Jurkat, Clone E6-1 (cell line): ENCODE measurements at regions not wholly inside any gene's neighbourhood (a gene's known extent, or its start where the extent isn't known, plus 50 kb on each side); places are given as distances from the start of the nearest gene placed in this dataset.

Source experiments
- DNase-seq: peaks from one replicate; pipeline ENCODE4 v3.0.0-alpha.2; 2011; ENCODE audit warnings: low read depth, low spot score
- H3K4me3 ChIP-seq: 2 replicates; pipeline ENCODE4 v1.5.1; 2011; ENCODE audit warnings: mild to moderate bottlenecking, low read length, control low read depth, moderate library complexity

DNA sequence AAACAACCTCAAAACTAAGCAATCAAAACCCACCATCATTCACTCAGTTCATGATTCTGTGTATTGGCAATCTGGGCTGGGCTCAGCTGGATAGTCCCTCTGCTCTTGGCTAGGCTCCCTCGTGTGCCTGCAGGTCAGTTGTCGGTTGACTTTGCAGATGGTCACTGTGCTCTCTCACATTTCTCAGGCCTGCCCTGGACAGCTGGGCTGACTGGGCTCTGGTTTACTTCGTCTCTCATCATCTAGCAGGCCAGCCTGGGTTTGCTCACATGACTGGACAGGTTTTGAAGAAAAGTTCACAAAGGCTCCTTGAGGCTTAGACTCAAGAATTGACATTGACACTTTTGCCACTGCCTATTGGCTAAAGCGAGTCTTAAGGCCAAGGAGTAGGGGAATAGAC is 105.0 kb upstream of the CTNNB1 start:
- no peak overlapping the region for H3K4me3 ChIP-seq
- DNase-seq: no peak

DNA sequence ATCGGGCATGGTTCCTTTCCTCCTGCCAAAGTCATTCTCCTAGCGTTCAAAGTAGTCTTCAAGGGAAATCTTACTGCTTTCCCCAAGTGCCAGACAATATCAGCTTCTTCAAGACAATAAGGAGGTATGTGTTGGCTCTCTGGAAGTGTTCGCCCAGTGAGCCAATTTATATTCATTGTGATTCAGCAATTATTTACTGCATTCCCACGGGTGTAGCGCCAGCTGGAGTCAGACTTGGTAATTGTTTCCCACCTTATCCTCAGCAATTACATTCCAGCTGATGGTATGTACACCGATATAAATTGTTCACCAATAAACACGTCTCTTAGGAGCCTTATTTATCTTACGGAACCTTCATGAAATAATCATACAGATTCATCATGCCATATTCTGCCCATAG is 103.6 kb upstream of the CTNNB1 start:
- DNase-seq: no peak

DNA sequence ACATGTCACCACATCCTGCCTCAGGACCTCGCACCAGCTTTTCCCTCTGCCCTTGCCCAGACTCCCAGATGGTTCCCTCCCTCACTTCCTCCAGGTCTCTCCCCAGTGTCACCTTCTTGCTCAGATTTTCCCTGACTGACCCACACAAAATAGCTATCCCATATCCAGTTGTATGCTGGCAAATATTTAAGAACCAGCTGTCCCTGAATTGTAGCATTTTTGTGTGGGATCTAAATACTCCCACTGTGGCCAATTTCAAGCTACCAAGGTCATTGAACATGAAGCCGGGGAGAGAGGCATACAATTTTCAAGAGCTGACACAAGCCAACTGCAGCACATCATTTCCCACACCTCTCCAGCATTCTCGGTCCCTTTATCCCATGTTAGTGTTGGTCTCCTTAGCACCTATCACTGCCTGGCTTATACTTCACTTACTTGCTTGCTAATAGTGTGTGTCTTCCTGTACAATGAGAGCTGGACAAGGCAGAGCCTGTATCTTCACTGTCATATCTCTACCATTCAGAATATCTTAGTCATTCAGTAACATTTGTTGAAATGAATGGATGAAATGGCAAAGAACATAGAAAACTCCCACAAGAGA is 101.3 kb upstream of the CTNNB1 start:
- no peak for DNase-seq
- no peak overlapping the region for H3K4me3 ChIP-seq

More for the DNA sequence above, 103.6 kb upstream of the CTNNB1 start:
- H3K4me3 ChIP-seq: no peak overlapping the region

DNA sequence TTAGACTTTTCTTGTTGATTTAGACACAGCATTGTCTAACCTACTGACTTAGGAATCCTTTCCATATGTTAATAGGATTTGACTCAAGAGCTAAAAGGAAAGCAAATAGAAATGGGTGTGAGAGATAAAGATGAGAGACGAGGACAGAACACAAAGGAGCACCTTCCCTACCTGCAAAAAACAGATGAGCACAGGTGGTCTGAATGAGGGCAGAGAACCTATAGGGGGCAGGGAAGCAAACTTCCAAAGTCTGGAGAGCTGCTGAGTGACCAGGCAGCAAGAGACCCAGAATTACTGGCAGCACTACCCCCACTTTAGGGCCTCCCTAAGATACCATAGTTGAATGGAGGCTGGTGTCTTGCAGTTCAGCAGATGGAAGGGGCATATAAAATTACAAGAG is 98.1 kb upstream of the CTNNB1 start:
- H3K4me3 ChIP-seq: no peak overlapping the region
- no peak for DNase-seq

DNA sequence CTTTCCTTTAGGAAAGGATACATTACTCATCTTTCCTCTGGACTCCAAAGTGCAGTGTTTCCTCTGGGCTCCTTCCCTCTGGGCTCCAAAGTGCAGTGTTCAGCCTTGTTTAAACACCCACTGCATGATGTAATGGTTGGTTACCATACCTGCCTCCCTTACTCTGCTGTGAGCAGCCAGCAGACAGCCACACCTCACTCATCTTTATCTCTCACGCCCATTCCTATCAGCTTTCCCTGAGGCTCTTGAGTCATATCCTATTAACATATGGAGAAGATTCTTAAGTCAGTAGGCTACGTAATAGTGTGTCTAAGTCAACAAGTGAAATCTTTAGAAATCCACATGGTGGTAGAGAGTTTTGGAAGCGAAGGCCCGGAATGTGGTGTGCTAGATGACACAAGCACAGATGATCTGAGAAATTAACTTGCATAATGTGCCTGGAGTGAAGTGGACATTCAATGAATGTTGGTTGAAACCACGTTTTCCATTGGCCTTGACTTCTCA is 97.2 kb upstream of the CTNNB1 start:
- no peak overlapping the region for H3K4me3 ChIP-seq
- DNase-seq: no peak

DNA sequence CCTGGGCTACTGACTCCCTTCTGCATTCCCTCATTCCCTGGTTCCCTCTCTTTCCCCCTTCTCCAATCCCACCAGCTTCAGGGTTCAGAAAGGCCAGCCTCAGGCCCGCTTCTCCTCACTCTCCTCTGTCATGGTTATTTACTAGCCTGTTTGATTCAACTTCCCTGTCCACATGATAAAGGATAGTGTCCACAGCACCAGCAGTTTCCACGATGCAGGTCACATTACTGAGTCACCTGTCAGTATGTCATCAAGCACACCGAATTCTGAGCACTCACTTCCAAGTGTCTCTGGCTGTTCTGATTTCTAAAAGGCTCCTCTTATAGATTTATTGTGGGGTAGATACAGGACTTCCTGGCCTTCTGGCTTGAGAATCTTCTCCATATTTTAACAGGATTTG is 96.6 kb upstream of the CTNNB1 start:
- no peak for DNase-seq
- H3K4me3 ChIP-seq: no peak overlapping the region

DNA sequence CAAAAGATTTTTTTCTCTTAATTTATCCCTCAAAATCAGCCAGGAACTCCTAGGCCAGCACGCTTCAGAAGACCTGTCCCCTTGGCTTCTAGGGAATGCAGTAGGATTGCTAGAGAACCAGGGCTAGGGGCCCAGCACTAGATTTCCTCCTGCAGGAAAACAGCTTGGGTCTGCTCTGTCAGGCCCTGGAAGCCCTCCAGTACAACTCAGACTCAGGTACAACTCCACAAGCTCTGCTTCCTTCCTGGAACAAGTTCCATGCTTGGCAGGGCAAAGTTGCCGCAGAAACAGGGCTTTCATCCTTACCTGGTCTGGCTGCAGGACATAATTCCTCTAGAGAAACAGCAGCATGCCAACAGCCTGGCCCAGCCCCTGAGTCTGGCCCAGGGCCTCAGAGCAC is 96.1 kb upstream of the CTNNB1 start:
- H3K4me3 ChIP-seq: no peak overlapping the region
- DNase-seq: no peak

DNA sequence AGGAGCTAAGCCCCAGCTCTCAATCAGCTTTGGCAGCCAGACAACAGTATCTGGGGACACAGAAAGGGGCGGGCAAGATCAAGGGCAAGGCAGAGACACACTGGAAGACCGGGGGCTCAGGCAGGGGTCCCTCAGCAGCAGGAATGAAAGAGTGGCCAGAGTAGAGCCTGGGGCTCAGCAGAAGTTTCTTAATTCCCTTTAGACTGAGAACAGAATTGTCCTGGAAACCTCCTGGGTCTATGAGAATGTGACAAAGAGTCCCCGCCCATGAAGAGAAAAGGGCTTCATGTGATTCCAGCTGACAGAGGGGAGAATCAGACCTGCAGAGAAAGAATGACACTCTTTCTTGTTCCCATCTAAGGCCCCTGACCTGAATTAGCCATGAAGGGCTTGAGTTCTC is 95.2 kb upstream of the CTNNB1 start:
- DNase-seq: no peak
- H3K4me3 ChIP-seq: no peak overlapping the region

DNA sequence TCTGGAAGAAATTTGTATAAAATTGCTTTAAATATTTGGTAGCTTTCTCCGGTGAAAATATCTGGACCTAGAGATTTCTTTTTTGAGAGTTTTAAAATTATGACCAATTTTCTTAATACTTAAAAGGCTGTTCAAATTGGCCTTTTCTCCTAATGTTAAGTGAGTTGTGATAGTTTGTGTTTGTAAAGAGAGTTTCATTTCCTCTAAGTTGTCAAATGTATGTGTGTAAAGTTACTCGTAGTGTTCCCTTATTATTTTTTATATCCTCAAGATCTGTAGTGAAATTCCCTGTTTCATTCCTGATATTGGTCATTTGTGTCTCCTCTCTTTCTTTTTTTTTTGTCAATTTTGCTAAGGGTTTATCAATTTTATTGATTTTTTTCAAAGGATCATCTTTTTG is 92.6 kb upstream of the CTNNB1 start:
- H3K4me3 ChIP-seq: no peak overlapping the region
- no peak for DNase-seq

DNA sequence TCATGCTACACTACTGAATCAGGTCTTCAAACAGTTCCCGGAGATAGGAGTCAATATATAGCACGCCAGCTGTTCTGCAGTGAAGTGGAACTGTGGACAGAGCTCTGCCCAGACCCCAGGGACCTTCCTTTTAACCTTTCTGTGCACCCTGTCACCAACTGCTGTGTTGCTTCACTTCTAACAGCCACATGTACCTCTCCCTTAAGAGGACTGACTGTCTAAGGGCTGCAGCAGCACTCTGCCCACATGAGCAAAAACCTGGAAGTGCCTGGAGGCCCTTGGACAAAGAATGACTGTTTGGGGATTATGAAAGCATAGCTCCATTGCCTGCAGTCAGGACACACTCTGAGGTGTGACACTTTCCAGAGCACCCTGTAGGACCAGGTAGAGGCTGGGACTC is 88.3 kb upstream of the CTNNB1 start:
- H3K4me3 ChIP-seq: no peak overlapping the region
- DNase-seq: no peak

DNA sequence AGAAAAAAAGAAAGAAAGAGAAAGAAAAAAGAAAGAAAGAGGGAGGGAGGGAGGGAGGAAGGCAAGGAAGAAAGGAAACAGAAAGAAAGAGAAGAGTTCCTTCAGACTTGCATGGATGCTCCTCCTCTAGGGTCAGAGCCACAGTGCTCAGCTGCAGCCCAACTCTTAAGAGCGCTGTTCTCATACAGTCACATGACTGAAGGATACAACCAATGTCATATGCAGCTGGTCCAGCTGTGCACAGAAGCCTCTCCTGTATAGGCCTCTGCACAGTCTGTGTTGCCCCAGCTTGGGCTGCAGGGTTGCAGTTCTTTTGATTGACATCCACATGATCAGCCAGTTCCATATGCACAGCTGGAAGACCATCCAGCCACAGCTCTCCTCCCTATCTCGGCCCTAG is 86.8 kb upstream of the CTNNB1 start:
- DNase-seq: no peak
- H3K4me3 ChIP-seq: no peak overlapping the region

DNA sequence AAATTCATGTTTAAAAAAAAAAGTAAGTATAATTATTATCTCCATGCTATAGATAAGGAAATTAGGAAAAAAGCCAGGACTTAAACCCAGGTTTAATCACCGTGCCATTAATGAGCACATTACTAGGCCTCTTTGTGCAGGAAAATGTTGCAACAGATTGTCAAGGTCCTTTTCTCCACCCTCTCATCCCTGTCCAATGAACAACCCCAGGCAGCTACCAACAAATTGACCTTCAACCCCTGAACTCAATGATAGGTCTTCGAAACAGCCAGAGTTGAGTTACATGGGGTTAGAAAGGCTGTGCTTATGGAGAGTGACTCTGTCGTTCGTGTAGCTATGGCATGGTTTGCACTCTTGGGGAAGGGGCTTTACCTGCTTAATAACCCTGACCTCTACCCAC is 84.2 kb upstream of the CTNNB1 start:
- H3K4me3 ChIP-seq: no peak overlapping the region

DNA sequence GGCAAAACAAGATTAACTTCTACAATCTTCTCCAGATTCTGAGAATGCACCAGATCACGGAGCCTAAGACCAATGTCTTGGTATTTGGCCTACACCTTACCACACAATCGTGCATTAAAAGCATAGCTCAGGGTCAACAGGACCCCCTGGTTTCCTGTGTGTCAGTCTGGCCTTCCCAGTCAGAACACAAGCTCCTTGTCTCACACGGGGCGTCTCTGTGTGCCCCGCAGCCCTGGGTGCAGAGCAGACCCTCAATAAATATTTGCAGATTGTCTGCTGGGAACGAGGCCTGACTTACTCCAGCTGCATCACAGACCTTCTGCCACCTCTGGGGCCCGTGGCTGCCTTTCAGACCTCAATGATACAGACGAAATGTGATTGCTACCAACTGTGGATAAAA is 82.5 kb upstream of the CTNNB1 start:
- DNase-seq: no peak
- no peak overlapping the region for H3K4me3 ChIP-seq

More for the DNA sequence above, 84.2 kb upstream of the CTNNB1 start:
- DNase-seq: no peak

DNA sequence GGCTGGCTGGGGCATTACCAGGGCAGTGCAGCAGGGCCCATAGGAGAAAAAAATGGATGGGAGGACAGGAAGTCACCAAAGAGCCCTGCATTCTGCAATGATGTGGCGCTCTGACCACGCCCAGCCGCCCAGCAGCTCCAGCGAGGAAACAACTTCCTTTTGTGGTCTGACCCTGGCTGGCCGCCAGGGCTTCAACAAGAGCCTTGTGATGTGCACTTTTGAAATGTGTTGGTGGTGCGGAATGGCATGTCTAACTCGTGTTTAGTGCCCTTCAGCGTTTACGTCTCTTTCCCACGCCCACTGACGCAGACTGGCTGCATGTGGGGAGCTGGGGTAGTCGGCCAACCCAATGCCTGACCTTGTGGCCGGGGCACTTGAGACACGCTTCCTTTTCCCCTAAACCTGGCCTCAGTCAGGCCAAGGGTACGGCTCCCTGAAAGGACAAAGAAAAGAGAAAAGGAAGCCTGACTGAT is 81.9 kb upstream of the CTNNB1 start:
- H3K4me3 ChIP-seq: peak overlapping the region; percentile 17; the same call in 1 of the 2 replicates
- peak; percentile 94 for DNase-seq

DNA sequence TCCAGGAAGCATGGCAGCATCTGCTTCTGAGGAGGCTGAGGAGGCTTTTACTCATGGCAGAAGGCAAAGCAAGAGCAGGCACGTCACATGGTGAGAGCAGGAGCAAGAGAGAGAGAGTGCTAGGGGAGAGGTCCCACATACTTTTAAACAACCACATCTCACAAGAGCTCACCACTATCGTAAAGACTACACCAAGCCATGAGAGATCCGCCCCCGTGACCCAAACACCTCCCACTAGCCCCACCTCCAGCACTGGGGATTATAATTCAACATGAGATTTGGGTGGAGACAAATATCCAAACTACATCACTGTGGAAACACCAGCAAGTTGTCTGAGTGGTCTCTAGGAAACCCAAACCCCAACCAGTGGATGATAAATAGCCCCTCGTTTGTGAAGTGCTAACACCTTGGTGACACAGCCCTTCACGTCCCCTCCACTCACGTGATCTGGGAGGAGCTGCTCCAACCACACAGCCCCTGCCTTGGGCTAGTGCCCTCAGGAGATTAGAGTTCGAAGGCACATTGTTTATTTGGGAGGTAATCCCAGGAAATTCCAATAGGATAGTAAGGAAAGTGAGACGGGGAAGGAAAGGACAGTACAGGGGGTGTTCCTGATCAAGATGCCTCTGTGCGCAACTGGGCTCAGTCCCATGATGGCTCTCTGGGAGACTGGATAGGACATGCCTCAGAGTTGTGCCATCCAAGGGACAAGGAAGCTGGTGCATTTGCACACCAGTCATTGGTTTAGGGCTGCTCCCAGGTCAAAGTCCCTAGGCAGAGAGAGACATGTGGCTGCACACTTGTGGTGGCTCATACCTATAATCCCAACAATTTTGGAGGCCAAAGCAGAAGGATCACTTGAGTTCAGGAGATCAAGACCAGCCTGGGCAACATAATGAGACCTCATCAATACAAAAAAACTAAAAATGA is 80.6 kb upstream of the CTNNB1 start:
- H3K4me3 ChIP-seq: no peak overlapping the region
- DNase-seq: peak; percentile 41

DNA sequence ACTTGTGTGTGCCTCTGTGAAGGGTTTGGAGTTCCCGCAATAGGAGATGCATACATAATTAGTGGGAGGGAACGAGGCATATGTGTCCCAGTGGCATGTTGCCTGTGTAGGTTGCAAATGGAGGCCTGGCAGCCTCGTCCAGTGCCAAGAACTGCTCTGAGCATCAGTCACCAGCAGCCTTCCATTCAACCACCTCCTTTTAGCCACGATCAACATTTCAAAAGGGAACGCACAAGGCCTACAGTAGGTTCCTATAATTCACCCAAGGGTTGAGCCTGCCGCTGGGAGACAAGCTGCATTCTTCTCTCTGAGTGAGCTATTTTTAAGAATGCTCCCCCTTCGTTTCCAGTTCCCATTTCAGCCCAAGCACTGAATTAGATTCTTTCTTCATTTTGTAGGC is 78.8 kb upstream of the CTNNB1 start:
- no peak for DNase-seq
- no peak overlapping the region for H3K4me3 ChIP-seq

DNA sequence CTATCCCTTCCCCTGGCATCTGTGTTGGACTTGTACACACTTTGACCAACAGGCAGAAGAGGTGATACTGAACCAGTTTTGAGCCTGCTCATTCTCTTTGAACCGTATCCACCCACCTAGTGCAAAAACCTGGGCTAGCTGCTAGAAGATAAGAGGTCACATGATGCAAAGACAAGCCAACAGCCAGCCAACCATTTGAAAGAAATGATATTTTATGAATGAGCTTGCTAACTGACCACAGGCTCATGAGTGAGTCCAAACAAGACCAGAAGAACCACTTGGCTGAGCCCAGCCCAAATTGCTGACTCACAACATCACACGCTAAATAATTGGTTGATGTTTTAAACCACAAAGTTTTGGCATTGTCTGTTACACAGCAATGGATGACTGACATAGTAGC is 74.0 kb upstream of the CTNNB1 start:
- DNase-seq: no peak
- H3K4me3 ChIP-seq: no peak overlapping the region

DNA sequence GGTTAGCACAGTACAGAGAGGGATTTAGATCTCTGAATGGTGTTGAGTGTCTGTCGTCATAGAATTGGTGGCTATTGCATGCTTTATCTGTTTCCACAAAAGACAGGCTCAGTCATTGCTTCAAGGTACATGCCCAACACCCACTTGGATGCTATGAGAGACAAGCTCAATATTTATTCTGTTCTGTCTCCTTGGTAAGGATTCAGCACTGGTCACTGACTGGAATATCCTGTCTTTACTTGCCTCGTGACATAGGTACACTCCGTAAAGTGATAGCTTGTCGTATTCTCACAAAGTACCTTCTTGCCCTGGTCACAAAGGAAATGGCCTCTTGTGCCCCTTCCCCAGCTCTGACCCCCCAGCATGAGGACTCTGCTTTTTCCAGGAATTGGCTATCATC is 72.8 kb upstream of the CTNNB1 start:
- DNase-seq: no peak
- H3K4me3 ChIP-seq: no peak overlapping the region

DNA sequence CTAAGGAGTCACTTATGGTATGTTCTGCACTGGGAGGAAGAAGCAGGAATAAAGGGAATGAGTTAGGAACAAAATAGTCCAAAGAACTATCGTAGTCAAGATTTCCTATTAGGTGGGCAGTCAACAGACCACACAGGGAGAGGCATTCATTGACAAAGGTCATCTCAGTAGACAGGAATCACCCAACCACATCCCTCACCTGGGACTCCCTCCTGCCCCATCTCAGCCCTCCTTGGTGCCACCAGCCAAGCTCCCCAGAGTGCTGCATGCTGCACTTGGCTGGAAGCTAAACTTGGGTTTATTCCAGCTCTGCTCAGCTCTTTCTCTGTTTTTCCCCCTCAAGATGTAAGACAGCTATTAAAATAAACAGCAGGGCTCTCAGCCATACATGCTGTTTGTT is 72.3 kb upstream of the CTNNB1 start:
- no peak overlapping the region for H3K4me3 ChIP-seq

DNA sequence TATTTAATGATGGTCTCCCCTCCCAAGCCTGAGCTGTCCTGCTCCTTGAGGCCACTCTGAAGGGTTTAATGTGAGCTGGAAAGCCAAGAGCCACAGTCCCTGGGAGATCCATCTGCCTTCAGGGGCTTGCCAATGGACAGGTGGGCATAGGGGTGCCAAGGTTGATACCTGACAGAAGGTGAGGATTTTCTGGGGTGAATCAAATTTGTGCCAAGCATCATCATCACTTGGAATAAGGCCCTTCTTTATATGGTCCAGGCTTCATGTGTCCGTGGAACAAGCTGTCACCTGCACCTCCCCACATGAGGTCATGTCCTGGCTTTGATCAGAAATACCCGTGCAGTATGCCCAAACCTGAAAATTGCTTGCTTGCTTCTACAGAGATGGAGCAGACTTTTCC is 71.9 kb upstream of the CTNNB1 start:
- H3K4me3 ChIP-seq: no peak overlapping the region
- DNase-seq: no peak

More for the DNA sequence above, 72.3 kb upstream of the CTNNB1 start:
- no peak for DNase-seq
